ENCODE measurements at regions not wholly inside any gene's neighbourhood (a gene's known extent, or its start where the extent isn't known, plus 50 kb on each side); places are given as distances from the start of the nearest gene placed in this dataset.

- CTCF ChIA-PET, result interaction anchor here (0.8 kb wide), 1 partner anchor 59 kb away, joined by 3 read pairs; no protein-coding TSS in a partner anchor
- Mint-ChIP-seq H3K27ac (no peak overlapping the region), H3K4me3 (no peak overlapping the region), H3K36me3 (no peaks in the 10 kb centered on the region), H3K27me3 (no peaks in the 10 kb centered on the region), H3K4me1 (no peaks in the 10 kb centered on the region), H3K9me3 (ENCODE audit: low read depth) (peaks cover 8% of the 10 kb centered on the region)
- ATAC-seq (no peak), DNase-seq (no peak)
Observed at GRCh38 chr13:89950225-89950624, 1397.3 kb upstream of the MIR17HG start.

GRCh38 chr13:89951341-89951740 lies 1396.1 kb upstream of the MIR17HG start:
- H3K36me3 Mint-ChIP-seq, result no peaks in the 10 kb centered on the region
- no peak overlapping the region for H3K4me3 Mint-ChIP-seq
- CTCF ChIA-PET, result no interaction called here
- H3K27ac Mint-ChIP-seq, result no peak overlapping the region
- peaks cover 8% of the 10 kb centered on the region for H3K9me3 Mint-ChIP-seq (ENCODE audit: low read depth)
- ATAC-seq, result no peak
- no peaks in the 10 kb centered on the region for H3K4me1 Mint-ChIP-seq
- DNase-seq, result no peak
- H3K27me3 Mint-ChIP-seq, result no peaks in the 10 kb centered on the region

GRCh38 chr13:89953581-89953980 lies 1393.9 kb upstream of the MIR17HG start:
- Mint-ChIP-seq H3K4me3 (no peak overlapping the region), H3K4me1 (no peaks in the 10 kb centered on the region), H3K27ac (no peak overlapping the region), H3K9me3 (ENCODE audit: low read depth) (peaks cover 8% of the 10 kb centered on the region), H3K36me3 (no peaks in the 10 kb centered on the region), H3K27me3 (no peaks in the 10 kb centered on the region)
- DNase-seq, result no peak
- ATAC-seq, result no peak
- CTCF ChIA-PET, result no interaction called here

- peaks cover 8% of the 10 kb centered on the region for H3K9me3 Mint-ChIP-seq (ENCODE audit: low read depth)
- DNase-seq (no peak), ATAC-seq (no peak)
- no peaks in the 10 kb centered on the region for H3K27me3 Mint-ChIP-seq
- CTCF ChIA-PET, result no interaction called here
- no peak overlapping the region for H3K4me3 Mint-ChIP-seq
- H3K4me1 Mint-ChIP-seq, result no peaks in the 10 kb centered on the region
- no peak overlapping the region for H3K27ac Mint-ChIP-seq
- no peaks in the 10 kb centered on the region for H3K36me3 Mint-ChIP-seq
Observed at GRCh38 chr13:89955773-89956172, 1391.7 kb upstream of the MIR17HG start.

GRCh38 chr13:89959074-89959473 lies 1388.4 kb upstream of the MIR17HG start:
- CTCF ChIA-PET, result no interaction called here
- DNase-seq (no peak), ATAC-seq (no peak)
- Mint-ChIP-seq H3K36me3 (no peaks in the 10 kb centered on the region), H3K27ac (no peak overlapping the region), H3K9me3 (ENCODE audit: low read depth) (peaks cover 8% of the 10 kb centered on the region), H3K4me1 (no peaks in the 10 kb centered on the region), H3K4me3 (no peak overlapping the region), H3K27me3 (no peaks in the 10 kb centered on the region)

- no peaks in the 10 kb centered on the region for H3K27me3 Mint-ChIP-seq
- no peak overlapping the region for H3K4me3 Mint-ChIP-seq
- DNase-seq (no peak), ATAC-seq (no peak)
- H3K27ac Mint-ChIP-seq, result no peak overlapping the region
- peaks cover 3% of the 10 kb centered on the region for H3K9me3 Mint-ChIP-seq (ENCODE audit: low read depth)
- no peaks in the 10 kb centered on the region for H3K36me3 Mint-ChIP-seq
- H3K4me1 Mint-ChIP-seq, result no peaks in the 10 kb centered on the region
- CTCF ChIA-PET, result no interaction called here
Observed at GRCh38 chr13:89965252-89965651, 1382.2 kb upstream of the MIR17HG start.

- ATAC-seq, result no peak
- Mint-ChIP-seq H3K4me1 (no peaks in the 10 kb centered on the region), H3K36me3 (no peaks in the 10 kb centered on the region), H3K27ac (no peak overlapping the region), H3K27me3 (no peaks in the 10 kb centered on the region), H3K9me3 (ENCODE audit: low read depth) (peaks cover 8% of the 10 kb centered on the region), H3K4me3 (no peak overlapping the region)
- no peak for DNase-seq
- CTCF ChIA-PET, result no interaction called here
Observed at GRCh38 chr13:89966524-89966923, 1381.0 kb upstream of the MIR17HG start.

- CTCF ChIA-PET, result no interaction called here
- no peak overlapping the region for H3K4me3 Mint-ChIP-seq
- H3K4me1 Mint-ChIP-seq, result no peaks in the 10 kb centered on the region
- no peak for ATAC-seq
- H3K36me3 Mint-ChIP-seq, result no peaks in the 10 kb centered on the region
- H3K27me3 Mint-ChIP-seq, result no peaks in the 10 kb centered on the region
- peaks cover 8% of the 10 kb centered on the region for H3K9me3 Mint-ChIP-seq (ENCODE audit: low read depth)
- H3K27ac Mint-ChIP-seq, result no peak overlapping the region
- DNase-seq, result no peak
Observed at GRCh38 chr13:89967701-89968100, 1379.8 kb upstream of the MIR17HG start.

- ATAC-seq (no peak), DNase-seq (no peak)
- Mint-ChIP-seq H3K4me1 (no peaks in the 10 kb centered on the region), H3K4me3 (no peak overlapping the region), H3K9me3 (ENCODE audit: low read depth) (peaks cover 8% of the 10 kb centered on the region), H3K36me3 (no peaks in the 10 kb centered on the region), H3K27me3 (no peaks in the 10 kb centered on the region), H3K27ac (no peak overlapping the region)
- CTCF ChIA-PET, result no interaction called here
Observed at GRCh38 chr13:89968470-89968869, 1379.0 kb upstream of the MIR17HG start.

GRCh38 chr13:89970353-89970709 lies 1377.2 kb upstream of the MIR17HG start:
- DNase-seq (no peak), ATAC-seq (no peak)
- H3K4me3 Mint-ChIP-seq, result no peak overlapping the region
- H3K27ac Mint-ChIP-seq, result no peak overlapping the region
- H3K9me3 Mint-ChIP-seq (ENCODE audit: low read depth), result peaks cover 8% of the 10 kb centered on the region
- H3K36me3 Mint-ChIP-seq, result no peaks in the 10 kb centered on the region
- no peaks in the 10 kb centered on the region for H3K27me3 Mint-ChIP-seq
- no peaks in the 10 kb centered on the region for H3K4me1 Mint-ChIP-seq
- CTCF ChIA-PET, result no interaction called here

- DNase-seq, result no peak
- CTCF ChIA-PET, result interaction anchor here (0.6 kb wide), 1 partner anchor 53 kb away, joined by 3 read pairs; no protein-coding TSS in a partner anchor
- H3K9me3 Mint-ChIP-seq (ENCODE audit: low read depth), result peaks cover 2% of the 10 kb centered on the region
Observed at GRCh38 chr13:89977203-89977602, 1370.3 kb upstream of the MIR17HG start.

GRCh38 chr13:89980896-89981295 lies 1366.6 kb upstream of the MIR17HG start:
- Mint-ChIP-seq H3K4me1 (no peaks in the 10 kb centered on the region), H3K9me3 (ENCODE audit: low read depth) (peaks cover 2% of the 10 kb centered on the region), H3K27me3 (no peaks in the 10 kb centered on the region), H3K36me3 (no peaks in the 10 kb centered on the region), H3K27ac (no peak overlapping the region), H3K4me3 (no peak overlapping the region)
- CTCF ChIA-PET, result no interaction called here
- ATAC-seq, result no peak
- DNase-seq, result no peak

More at GRCh38 chr13:89977203-89977602, 1370.3 kb upstream of the MIR17HG start:
- Mint-ChIP-seq H3K4me1 (no peaks in the 10 kb centered on the region), H3K4me3 (no peak overlapping the region), H3K36me3 (no peaks in the 10 kb centered on the region), H3K27me3 (no peaks in the 10 kb centered on the region), H3K27ac (no peak overlapping the region)
- ATAC-seq, result no peak

- H3K4me1 Mint-ChIP-seq, result no peaks in the 10 kb centered on the region
- no peaks in the 10 kb centered on the region for H3K27me3 Mint-ChIP-seq
- H3K9me3 Mint-ChIP-seq (ENCODE audit: low read depth), result peaks cover 2% of the 10 kb centered on the region
- no peak overlapping the region for H3K27ac Mint-ChIP-seq
- CTCF ChIA-PET, result no interaction called here
- ATAC-seq (no peak), DNase-seq (no peak)
- no peaks in the 10 kb centered on the region for H3K36me3 Mint-ChIP-seq
- no peak overlapping the region for H3K4me3 Mint-ChIP-seq
Observed at GRCh38 chr13:89982407-89983095, 1364.9 kb upstream of the MIR17HG start.

GRCh38 chr13:89988206-89988605 lies 1359.3 kb upstream of the MIR17HG start:
- no peak overlapping the region for H3K27ac Mint-ChIP-seq
- DNase-seq, result no peak
- ATAC-seq, result no peak
- CTCF ChIA-PET, result no interaction called here
- H3K27me3 Mint-ChIP-seq, result no peaks in the 10 kb centered on the region
- peaks cover 3% of the 10 kb centered on the region for H3K9me3 Mint-ChIP-seq (ENCODE audit: low read depth)
- H3K36me3 Mint-ChIP-seq, result no peaks in the 10 kb centered on the region
- no peak overlapping the region for H3K4me3 Mint-ChIP-seq
- H3K4me1 Mint-ChIP-seq, result no peaks in the 10 kb centered on the region

GRCh38 chr13:90003566-90003965 lies 1343.9 kb upstream of the MIR17HG start:
- Mint-ChIP-seq H3K4me3 (no peak overlapping the region), H3K9me3 (ENCODE audit: low read depth) (peaks cover 5% of the 10 kb centered on the region), H3K27me3 (no peaks in the 10 kb centered on the region), H3K4me1 (no peaks in the 10 kb centered on the region), H3K27ac (no peak overlapping the region), H3K36me3 (no peaks in the 10 kb centered on the region)
- ATAC-seq (no peak), DNase-seq (no peak)
- CTCF ChIA-PET, result no interaction called here

Data from activated CD8-positive, alpha-beta memory T cell treated with anti-CD3 and anti-CD28 coated beads, Interleukin-2, amount 10 ng/mL, durations not matched to agents 7 days and 5 days (primary cell).